Neuron (in vitro differentiated cells): ENCODE measurements at regions not wholly inside any gene's neighbourhood (a gene's known extent, or its start where the extent isn't known, plus 50 kb on each side); places are given as distances from the start of the nearest gene placed in this dataset.

ENCODE experiments used
- H2AFZ ChIP-seq: one replicate; pipeline ENCODE4 v1.6.1; 2013; ENCODE audit warnings: low read depth, mild to moderate bottlenecking, inconsistent platforms, low read length, moderate library complexity
- H3K27me3 ChIP-seq: one replicate; pipeline ENCODE4 v1.6.1; 2013; ENCODE audit warnings: low read length; ENCODE audit not compliant: insufficient read depth
- H3K36me3 ChIP-seq: one replicate; pipeline ENCODE4 v1.6.1; 2013; ENCODE audit warnings: low read length; ENCODE audit not compliant: insufficient read depth
- H3K4me1 ChIP-seq: one replicate; pipeline ENCODE4 v1.6.1; 2013; ENCODE audit warnings: low read length; ENCODE audit not compliant: insufficient read depth
- H3K4me3 ChIP-seq: 2 replicates; pipeline ENCODE4 v1.5.1; 2013; ENCODE audit warnings: mild to moderate bottlenecking, low read length, moderate library complexity
- H3K9me3 ChIP-seq: one replicate; pipeline ENCODE4 v1.6.1; 2013; ENCODE audit warnings: low read length

DNA sequence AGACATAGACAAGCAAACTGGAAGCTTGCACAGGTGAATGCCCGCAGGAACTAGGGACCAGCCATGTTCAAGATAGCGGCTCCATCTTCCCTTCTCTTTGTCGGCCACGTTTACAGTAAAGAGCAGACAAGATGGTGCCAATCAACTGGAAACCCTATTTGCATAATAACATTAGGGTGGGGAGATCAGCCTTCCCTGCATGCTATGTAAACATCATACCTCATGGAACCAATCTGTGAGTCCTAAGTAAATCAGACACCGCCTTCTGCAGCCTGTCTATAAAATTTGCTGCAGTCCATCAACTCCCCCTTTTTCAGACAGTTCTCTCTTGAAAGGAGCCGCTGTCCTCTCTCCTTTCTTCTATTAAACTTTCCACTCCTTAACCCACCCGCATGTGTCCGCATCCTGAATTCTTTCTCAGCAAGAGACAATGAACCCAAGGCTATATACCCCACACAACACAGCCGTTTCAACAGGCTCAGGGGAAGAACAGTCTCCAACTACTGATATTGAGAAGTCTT lies 384.4 kb downstream of the EIPR1 start:
- no peaks in the 10 kb centered on the region for H3K36me3 ChIP-seq
- no peaks in the 10 kb centered on the region for H3K27me3 ChIP-seq
- H3K4me1 ChIP-seq: no peaks in the 10 kb centered on the region
- H3K9me3 ChIP-seq: no peaks in the 10 kb centered on the region
- no peak overlapping the region for H3K4me3 ChIP-seq
- H2AFZ ChIP-seq: no peak overlapping the region

GRCh38 chr2:2992634-2993033 lies 385.0 kb downstream of the EIPR1 start:
- no peaks in the 10 kb centered on the region for H3K4me1 ChIP-seq
- H3K9me3 ChIP-seq: no peaks in the 10 kb centered on the region
- H3K27me3 ChIP-seq: no peaks in the 10 kb centered on the region
- no peak overlapping the region for H3K4me3 ChIP-seq
- no peak overlapping the region for H2AFZ ChIP-seq
- H3K36me3 ChIP-seq: no peaks in the 10 kb centered on the region

GRCh38 chr2:2985020-2985419 lies 392.6 kb downstream of the EIPR1 start:
- H3K4me3 ChIP-seq: no peak overlapping the region
- H3K4me1 ChIP-seq: peaks cover 9% of the 10 kb centered on the region
- H2AFZ ChIP-seq: no peak overlapping the region
- no peaks in the 10 kb centered on the region for H3K9me3 ChIP-seq
- H3K27me3 ChIP-seq: no peaks in the 10 kb centered on the region
- H3K36me3 ChIP-seq: no peaks in the 10 kb centered on the region

DNA sequence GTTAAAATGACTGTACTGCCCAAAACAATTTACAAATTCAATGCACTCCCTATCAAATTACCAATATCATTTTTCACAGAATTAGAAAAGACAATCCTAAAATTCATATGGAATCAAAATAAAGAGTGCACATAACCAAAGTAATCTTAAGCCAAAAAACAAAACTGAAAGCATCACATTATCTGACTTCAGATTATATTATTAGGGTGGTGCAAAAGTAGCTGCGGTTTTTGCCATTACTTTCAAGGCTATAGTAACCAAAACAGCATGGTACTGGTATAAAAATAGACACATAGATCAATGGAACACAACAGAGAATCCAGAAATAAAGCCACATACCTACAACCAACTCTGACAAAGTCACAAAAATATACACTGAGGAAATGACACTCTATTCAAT lies 396.6 kb downstream of the EIPR1 start:
- Histone ChIP-seq H3K4me3 (no peak overlapping the region), H2AFZ (no peak overlapping the region), H3K27me3 (no peaks in the 10 kb centered on the region), H3K9me3 (no peaks in the 10 kb centered on the region), H3K4me1 (peaks cover 9% of the 10 kb centered on the region), H3K36me3 (no peaks in the 10 kb centered on the region)

- Histone ChIP-seq H3K4me3 (no peak overlapping the region), H3K4me1 (no peaks in the 10 kb centered on the region), H3K9me3 (no peaks in the 10 kb centered on the region), H3K27me3 (no peaks in the 10 kb centered on the region), H3K36me3 (no peaks in the 10 kb centered on the region), H2AFZ (no peak overlapping the region)
Measured at GRCh38 chr2:2974982-2975381, 402.6 kb downstream of the EIPR1 start.

- Histone ChIP-seq H2AFZ (peak overlapping the region; percentile 65), H3K9me3 (no peaks in the 10 kb centered on the region), H3K36me3 (no peaks in the 10 kb centered on the region), H3K4me3 (no peak overlapping the region), H3K27me3 (no peaks in the 10 kb centered on the region), H3K4me1 (peaks cover 7% of the 10 kb centered on the region)
Measured at GRCh38 chr2:2960441-2961133, 417.0 kb downstream of the EIPR1 start.

GRCh38 chr2:2950403-2950952 lies 427.1 kb downstream of the EIPR1 start:
- H3K4me1 ChIP-seq: no peaks in the 10 kb centered on the region
- H3K4me3 ChIP-seq: no peak overlapping the region
- H3K36me3 ChIP-seq: no peaks in the 10 kb centered on the region
- H3K9me3 ChIP-seq: no peaks in the 10 kb centered on the region
- H2AFZ ChIP-seq: no peak overlapping the region
- no peaks in the 10 kb centered on the region for H3K27me3 ChIP-seq

DNA sequence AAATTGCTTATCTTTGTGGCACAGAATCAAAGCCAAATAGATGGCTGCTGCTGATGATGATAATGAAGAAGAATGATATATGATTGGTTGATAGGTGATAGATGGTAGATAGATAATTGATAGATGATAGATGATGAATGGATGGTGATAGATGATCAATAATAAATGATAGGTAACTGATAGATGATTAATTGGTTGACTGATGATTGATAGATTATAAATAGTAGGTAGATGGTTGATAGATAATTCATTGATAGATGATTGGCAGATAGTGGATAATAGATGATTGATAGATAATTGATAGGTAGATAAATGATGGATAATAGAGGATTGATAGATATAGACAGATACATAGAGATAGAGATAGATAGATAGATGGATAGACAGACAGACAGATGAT lies 430.2 kb downstream of the EIPR1 start:
- no peaks in the 10 kb centered on the region for H3K9me3 ChIP-seq
- no peak overlapping the region for H3K4me3 ChIP-seq
- H2AFZ ChIP-seq: no peak overlapping the region
- H3K36me3 ChIP-seq: no peaks in the 10 kb centered on the region
- H3K27me3 ChIP-seq: no peaks in the 10 kb centered on the region
- no peaks in the 10 kb centered on the region for H3K4me1 ChIP-seq

DNA sequence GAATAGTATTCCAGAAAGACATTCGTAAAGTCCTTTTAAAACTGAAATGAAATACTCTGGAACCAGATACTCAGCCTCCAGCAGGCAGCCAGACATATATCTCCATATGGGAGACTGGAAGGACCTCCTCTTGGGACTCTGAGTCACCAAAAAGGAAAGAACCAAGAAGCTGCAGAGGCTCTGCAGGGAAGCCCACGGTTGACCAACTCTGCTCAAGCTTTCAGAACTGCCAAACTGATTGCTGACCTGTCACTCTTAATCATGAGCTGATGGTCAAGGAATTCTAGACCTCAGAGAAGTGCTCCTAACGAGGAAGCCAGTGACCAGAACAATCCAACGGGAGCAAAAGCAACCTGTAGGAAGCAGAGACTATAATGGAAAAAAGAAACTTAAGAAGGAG lies 434.7 kb downstream of the EIPR1 start:
- H3K9me3 ChIP-seq: no peaks in the 10 kb centered on the region
- H3K27me3 ChIP-seq: no peaks in the 10 kb centered on the region
- H3K4me1 ChIP-seq: no peaks in the 10 kb centered on the region
- no peaks in the 10 kb centered on the region for H3K36me3 ChIP-seq
- H3K4me3 ChIP-seq: no peak overlapping the region
- no peak overlapping the region for H2AFZ ChIP-seq

- Histone ChIP-seq H3K4me1 (no peaks in the 10 kb centered on the region), H3K36me3 (no peaks in the 10 kb centered on the region), H3K4me3 (no peak overlapping the region), H3K9me3 (no peaks in the 10 kb centered on the region), H2AFZ (no peak overlapping the region), H3K27me3 (no peaks in the 10 kb centered on the region)
Measured at GRCh38 chr2:2942225-2942624, 435.4 kb downstream of the EIPR1 start.

GRCh38 chr2:2941205-2941604 lies 436.4 kb downstream of the EIPR1 start:
- no peak overlapping the region for H3K4me3 ChIP-seq
- H3K4me1 ChIP-seq: no peaks in the 10 kb centered on the region
- H3K9me3 ChIP-seq: no peaks in the 10 kb centered on the region
- no peak overlapping the region for H2AFZ ChIP-seq
- H3K27me3 ChIP-seq: no peaks in the 10 kb centered on the region
- H3K36me3 ChIP-seq: no peaks in the 10 kb centered on the region

GRCh38 chr2:2940702-2941101 lies 436.9 kb downstream of the EIPR1 start:
- Histone ChIP-seq H3K27me3 (no peaks in the 10 kb centered on the region), H3K4me3 (no peak overlapping the region), H3K9me3 (no peaks in the 10 kb centered on the region), H3K36me3 (no peaks in the 10 kb centered on the region), H2AFZ (no peak overlapping the region), H3K4me1 (no peaks in the 10 kb centered on the region)

GRCh38 chr2:2940061-2940460 lies 437.6 kb downstream of the EIPR1 start:
- H3K4me3 ChIP-seq: no peak overlapping the region
- H3K4me1 ChIP-seq: no peaks in the 10 kb centered on the region
- H2AFZ ChIP-seq: no peak overlapping the region
- H3K9me3 ChIP-seq: no peaks in the 10 kb centered on the region
- H3K36me3 ChIP-seq: no peaks in the 10 kb centered on the region
- H3K27me3 ChIP-seq: no peaks in the 10 kb centered on the region
